Transverse colon (tissue), 3 donors: ENCODE measurements at regions not wholly inside any gene's neighbourhood (a gene's known extent, or its start where the extent isn't known, plus 50 kb on each side); places are given as distances from the start of the nearest gene placed in this dataset.

Experiments
- CTCF ChIP-seq, 5 experiments: fragments of 200-600 bp in 3 of 5; fragments of 450-650 bp in 2 of 5; sonication (generic) in 3 of 5; IDR thresholded peaks; 1 replicate in 2 of 5; 2 replicates in 3 of 5; pipeline ENCODE4 v1.5.1; 2016 to 2017; ENCODE audit warnings: antibody characterized with exemption in 5 of 5, inconsistent platforms in 3 of 5, mild to moderate bottlenecking in 2 of 5, moderate library complexity in 1 of 5
- POLR2A ChIP-seq: fragments of 450-650 bp; IDR thresholded peaks from one replicate; pipeline ENCODE4 v1.6.1; 2016; ENCODE audit warnings: antibody characterized with exemption, mild to moderate bottlenecking, moderate library complexity

GRCh38 chr11:91788764-91789163, 435.9 kb upstream of the FAT3 start:
- TF ChIP-seq CTCF (IDR thresholded peaks at IDR 0.05): no peak
- no peak for TF ChIP-seq POLR2A
